SK-N-SH treated with all-trans-retinoic acid at 6 μM for 48 hours (cell line): ENCODE measurements at regions not wholly inside any gene's neighbourhood (a gene's known extent, or its start where the extent isn't known, plus 50 kb on each side); places are given as distances from the start of the nearest gene placed in this dataset.

Experiments
- ZFP3 ChIP-seq: fragments of 250-450 bp; sonication (Bioruptor Pico); IDR thresholded peaks from 2 replicates; pipeline ENCODE4 v1.5.0; 2020; ENCODE audit warnings: mild to moderate bottlenecking, moderate library complexity
- ZFP30 ChIP-seq: fragments of 450-650 bp; formaldehyde crosslinking; IDR thresholded peaks from 2 replicates; pipeline ENCODE4 v1.5.0; 2022; ENCODE audit warnings: mild to moderate bottlenecking, moderate library complexity
- ZNF8 ChIP-seq: fragments of 450-650 bp; formaldehyde crosslinking; IDR thresholded peaks from 2 replicates; pipeline ENCODE4 v1.5.0; 2020; ENCODE audit warnings: mild to moderate bottlenecking, moderate library complexity

DNA sequence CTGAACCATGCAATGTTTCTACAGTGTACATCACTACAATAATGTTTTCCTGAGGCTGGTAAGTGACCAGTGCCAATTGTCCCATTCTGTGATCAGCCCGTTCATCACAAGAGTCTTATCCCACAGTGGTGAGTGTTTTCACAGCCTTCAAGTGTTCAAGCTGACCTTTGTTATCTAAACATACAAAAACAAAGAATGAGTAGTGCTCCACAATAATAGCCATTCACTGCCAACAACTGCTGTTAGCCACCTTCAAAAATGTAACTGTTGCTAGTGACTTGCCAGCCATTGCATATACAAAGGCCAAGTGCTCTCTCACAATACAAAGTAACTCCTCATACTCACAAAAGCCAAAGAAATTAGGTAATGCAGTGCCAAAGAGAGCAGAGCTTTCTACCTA is 1084.1 kb downstream of the FAM133A start:
- TF ChIP-seq ZNF8 (CRISPR knock-in tag) (no peak), ZFP30 (CRISPR knock-in tag) (no peak), ZFP3 (CRISPR knock-in tag) (no peak)
